GM10266 (cell line): ENCODE measurements at regions not wholly inside any gene's neighbourhood (a gene's known extent, or its start where the extent isn't known, plus 50 kb on each side); places are given as distances from the start of the nearest gene placed in this dataset.
"Not testable (repeated sequence)": the region's sequence is repeated elsewhere in the genome, so short reads cannot be mapped to it uniquely, and the experiment has no call there.

ENCODE experiments used
- DNase-seq: peaks from one replicate; pipeline ENCODE4 v3.0.0; 2012; ENCODE audit errors: extremely low spot score
- TF ChIP-seq, protein P1 (sequence below): IDR thresholded peaks from 2 replicates; pipeline ENCODE4 v1.5.1; 2012; ENCODE audit warnings: mild to moderate bottlenecking, low read depth; ENCODE audit not compliant: control insufficient read depth, insufficient read depth; ENCODE audit errors: missing control alignments

GRCh38 chr7:49030221-49030620 is 105.9 kb downstream of the CDC14C start:
- no peak for DNase-seq
- TF ChIP-seq, protein P1, sequence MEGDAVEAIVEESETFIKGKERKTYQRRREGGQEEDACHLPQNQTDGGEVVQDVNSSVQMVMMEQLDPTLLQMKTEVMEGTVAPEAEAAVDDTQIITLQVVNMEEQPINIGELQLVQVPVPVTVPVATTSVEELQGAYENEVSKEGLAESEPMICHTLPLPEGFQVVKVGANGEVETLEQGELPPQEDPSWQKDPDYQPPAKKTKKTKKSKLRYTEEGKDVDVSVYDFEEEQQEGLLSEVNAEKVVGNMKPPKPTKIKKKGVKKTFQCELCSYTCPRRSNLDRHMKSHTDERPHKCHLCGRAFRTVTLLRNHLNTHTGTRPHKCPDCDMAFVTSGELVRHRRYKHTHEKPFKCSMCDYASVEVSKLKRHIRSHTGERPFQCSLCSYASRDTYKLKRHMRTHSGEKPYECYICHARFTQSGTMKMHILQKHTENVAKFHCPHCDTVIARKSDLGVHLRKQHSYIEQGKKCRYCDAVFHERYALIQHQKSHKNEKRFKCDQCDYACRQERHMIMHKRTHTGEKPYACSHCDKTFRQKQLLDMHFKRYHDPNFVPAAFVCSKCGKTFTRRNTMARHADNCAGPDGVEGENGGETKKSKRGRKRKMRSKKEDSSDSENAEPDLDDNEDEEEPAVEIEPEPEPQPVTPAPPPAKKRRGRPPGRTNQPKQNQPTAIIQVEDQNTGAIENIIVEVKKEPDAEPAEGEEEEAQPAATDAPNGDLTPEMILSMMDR = no peak

GRCh38 chr7:49033140-49033539 is 108.8 kb downstream of the CDC14C start:
- DNase-seq = not testable (repeated sequence)

DNA sequence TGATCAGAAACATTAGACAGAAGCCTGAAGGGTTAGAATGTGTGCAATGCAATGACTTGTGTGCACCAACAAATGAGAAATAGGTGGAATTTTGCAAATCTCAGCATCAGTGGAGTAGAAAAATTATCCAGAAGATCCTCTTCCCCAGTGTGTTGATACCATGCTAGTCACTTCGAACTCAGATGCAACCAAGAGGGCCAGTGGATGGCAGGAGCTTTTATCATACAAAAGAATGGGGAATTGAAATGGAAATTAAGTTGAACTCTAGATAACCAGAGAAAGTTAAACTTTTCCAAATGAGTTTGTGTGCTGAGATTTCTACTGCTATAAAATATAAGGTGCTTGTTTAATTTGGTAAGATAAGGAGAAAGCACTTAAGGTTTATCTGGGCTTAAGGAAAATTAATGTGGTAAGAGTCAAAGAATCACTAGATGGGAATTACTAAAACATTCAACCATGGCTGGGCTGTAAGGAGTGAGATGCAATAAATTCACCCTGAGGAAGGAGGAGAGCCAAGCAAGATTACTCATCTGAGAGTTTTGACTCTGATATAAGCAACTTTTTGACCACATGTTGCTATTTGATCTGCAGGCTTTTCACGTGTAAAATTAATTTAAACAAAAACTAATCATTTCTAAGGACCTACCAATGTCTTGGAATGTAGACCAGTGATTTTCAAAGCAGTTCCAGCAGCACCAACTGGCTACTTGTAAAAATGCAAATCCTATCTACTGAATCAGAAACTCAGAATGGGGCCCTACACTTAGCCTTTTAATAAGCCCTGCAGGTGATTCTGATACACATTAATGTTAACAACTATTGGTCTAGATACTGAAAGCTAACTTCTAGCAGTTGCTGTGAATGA is 113.2 kb downstream of the CDC14C start:
- TF ChIP-seq, protein P1 = no peak
- DNase-seq = no peak

DNA sequence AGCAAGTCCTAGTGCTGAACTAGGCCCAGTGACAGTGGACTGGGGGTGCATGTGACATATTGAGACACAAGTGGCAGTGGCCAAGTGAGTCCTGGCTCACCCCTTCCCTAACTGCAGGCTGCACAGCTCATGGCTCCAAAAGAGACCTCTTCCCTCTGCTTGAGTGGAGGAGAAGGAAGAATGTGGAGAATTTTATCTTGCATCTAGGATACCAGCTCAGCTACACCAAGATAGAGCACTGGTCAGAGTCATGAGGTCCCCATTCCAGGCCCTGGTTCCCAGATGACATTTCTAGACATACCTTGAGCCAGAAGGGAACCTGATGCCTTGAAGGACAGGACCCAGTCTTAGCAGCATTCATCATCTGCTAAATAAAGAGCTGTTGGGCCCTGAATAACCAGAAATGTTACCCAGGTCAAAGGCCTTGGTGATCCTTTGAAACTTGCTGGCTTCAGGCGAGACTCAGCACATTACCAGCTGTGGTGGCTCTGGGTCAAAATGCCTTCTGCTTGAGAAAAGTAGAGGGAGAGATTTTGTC is 114.5 kb downstream of the CDC14C start:
- TF ChIP-seq, protein P1 = no peak
- DNase-seq = no peak

GRCh38 chr7:49060743-49061142 is 136.4 kb downstream of the CDC14C start:
- TF ChIP-seq, protein P1 = no peak
- no peak for DNase-seq

DNA sequence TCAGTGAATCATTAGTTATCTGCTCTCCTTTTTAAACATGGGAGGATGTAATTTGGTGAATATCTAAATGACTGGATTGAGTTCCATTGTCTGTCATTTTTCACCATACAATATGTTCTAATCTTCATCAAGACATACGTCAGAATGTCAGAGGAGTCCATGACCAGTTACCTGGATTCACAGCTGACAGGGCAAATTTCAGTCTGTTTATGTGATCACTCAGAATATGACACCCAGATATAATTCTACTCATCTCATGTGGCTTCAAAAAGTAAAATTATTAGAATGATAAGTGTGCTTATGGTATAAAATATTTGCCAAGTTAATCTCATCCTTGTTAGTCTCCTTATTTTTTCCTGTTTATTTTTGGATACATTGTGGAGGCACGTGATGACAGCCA is 150.2 kb downstream of the CDC14C start:
- TF ChIP-seq, protein P1 = no peak
- DNase-seq = no peak

- TF ChIP-seq, protein P1 = no peak
- no peak for DNase-seq
Measured at GRCh38 chr7:49080896-49081475, 156.6 kb downstream of the CDC14C start.
